HepG2 (cell line): ENCODE measurements at regions not wholly inside any gene's neighbourhood (a gene's known extent, or its start where the extent isn't known, plus 50 kb on each side); places are given as distances from the start of the nearest gene placed in this dataset.

Experiments used
- ATAC-seq: fragments of 200-7000 bp; cut with Tn5 transposase; 3 replicates; pipeline ENCODE4 v1.9.1; 2020; ENCODE audit warnings: mild to moderate bottlenecking, moderate library complexity
- BruUV-seq: library from RNA; stranded (reverse); fragments of 400-500 nt; replicated peaks from 2 replicates; lab custom pipeline; 2021; lab: Mats Ljungman, UMichigan
- CTCF ChIA-PET: fragments of 300-600 bp; formaldehyde crosslinking; extraction: SDS; loops from one replicate; lab custom pipeline; 2021; ENCODE audit warnings: low total read pairs, inconsistent platforms, low intra/inter-chr PET ratio; lab: Yijun Ruan, JAX
- POLR2A ChIA-PET: fragments of 350-600 bp; sonication (Branson Sonifier 250); formaldehyde crosslinking; loops from one replicate; lab custom pipeline; 2020; ENCODE audit warnings: antibody characterized with exemption, inconsistent platforms; lab: Yijun Ruan, JAX
- DNase-seq: peaks from one replicate; pipeline ENCODE4 v3.0.0-alpha.2; 2015; ENCODE audit warnings: low spot score
- FAIRE-seq: peaks from 3 replicates; lab custom pipeline; 2011; peaks lifted over from hg19 to GRCh38; lab: Jason Lieb, UNC
- H2AFZ ChIP-seq: one replicate; pipeline ENCODE4 v1.6.1; 2011; ENCODE audit warnings: low read length, inconsistent platforms
- H3K27ac ChIP-seq: fragments of 300-600 bp; 3 replicates; pipeline ENCODE4 v1.8.0; 2011; ENCODE audit warnings: mixed run types, mild to moderate bottlenecking, mixed read lengths, low read length, inconsistent platforms; ENCODE audit not compliant: insufficient read depth; ENCODE audit errors: extremely low read length
- H3K27me3 ChIP-seq, 2 experiments: fragments of 200-600 bp in 1 of 2; 2 replicates in 1 of 2; 3 replicates in 1 of 2; pipeline versions ENCODE4 v1.6.0 to v1.8.0; 2011; ENCODE audit warnings: low read length in 2 of 2, mild to moderate bottlenecking in 2 of 2, moderate library complexity in 2 of 2, inconsistent platforms in 1 of 2; ENCODE audit not compliant: insufficient read depth in 2 of 2, control insufficient read depth in 1 of 2
- H3K36me3 ChIP-seq, 2 experiments: fragments of 200-600 bp in 1 of 2; replicated peaks in 1 of 2; 2 replicates in 1 of 2; 3 replicates in 1 of 2; pipeline versions ENCODE4 v1.5.1 to v1.8.0; 2011; ENCODE audit warnings: low read length in 2 of 2, inconsistent platforms in 1 of 2; ENCODE audit not compliant: insufficient read depth in 2 of 2, control insufficient read depth in 1 of 2
- H3K4me1 ChIP-seq: 2 replicates; pipeline ENCODE4 v1.5.1; 2012; ENCODE audit warnings: low read length, inconsistent platforms; ENCODE audit not compliant: insufficient read depth
- H3K4me2 ChIP-seq: 2 replicates; pipeline ENCODE4 v1.6.0; 2011; ENCODE audit warnings: low read depth, low read length, inconsistent platforms
- H3K4me3 ChIP-seq, 3 experiments: fragments of 200-600 bp in 1 of 3; sonication (generic), shearing (Covaris generic) in 1 of 3; replicated peaks in 1 of 3; 2 replicates each; pipeline ENCODE4 v1.5.1; 2011 to 2016; ENCODE audit warnings: low read length in 3 of 3, inconsistent platforms in 2 of 3, low read depth in 2 of 3, mild to moderate bottlenecking in 2 of 3, control low read depth in 1 of 3, mixed read lengths in 1 of 3; ENCODE audit not compliant: insufficient read depth in 1 of 3
- H3K79me2 ChIP-seq: one replicate; pipeline ENCODE4 v1.6.1; 2011; ENCODE audit warnings: low read length, inconsistent platforms; ENCODE audit not compliant: insufficient read depth
- H3K9ac ChIP-seq: 2 replicates; pipeline ENCODE4 v1.6.0; 2011; ENCODE audit warnings: mild to moderate bottlenecking, low read depth, low read length, inconsistent platforms; ENCODE audit not compliant: insufficient read depth
- H3K9me3 ChIP-seq: 2 replicates; pipeline ENCODE4 v1.5.1; 2012; ENCODE audit warnings: mild to moderate bottlenecking, low read length
- H4K20me1 ChIP-seq: 2 replicates; pipeline ENCODE4 v1.6.0; 2011; ENCODE audit warnings: inconsistent platforms, mild to moderate bottlenecking, low read length, moderate library complexity; ENCODE audit not compliant: insufficient read depth
- CSRNP2 ChIP-seq: sonication (generic); formaldehyde crosslinking; conservative IDR thresholded peaks from 2 replicates; pipeline ENCODE4 v1.8.0; 2022; ENCODE audit warnings: low read depth, missing genetic modification reagents
- JARID2 ChIP-seq: sonication (generic); formaldehyde crosslinking; IDR thresholded peaks from 2 replicates; pipeline ENCODE4 v1.8.1; 2023; ENCODE audit warnings: missing genetic modification reagents, inconsistent platforms; ENCODE audit not compliant: insufficient replicate concordance
- SPEN ChIP-seq: sonication (generic); formaldehyde crosslinking; IDR thresholded peaks from 2 replicates; pipeline ENCODE4 v1.5.1; 2020; ENCODE audit warnings: low read depth, mild to moderate bottlenecking, missing genetic modification reagents
- ZBTB10 ChIP-seq: sonication (generic); formaldehyde crosslinking; IDR thresholded peaks from 2 replicates; pipeline ENCODE4 v1.4.0; 2020; ENCODE audit warnings: missing genetic modification reagents, borderline replicate concordance
- WGBS: methylation state at CpG from one replicate; pipeline ENCODE4 v1.1.6; 2017; ENCODE audit warnings: low lambda C conversion rate; 5-methylcytosine and 5-hydroxymethylcytosine counted together
- in situ Hi-C: cut with HindIII; loops from 2 replicates; pipeline ENCODE4 v1.10.0; 2017; ENCODE audit warnings: low pct_unique_long_range_greater_than_20kb; ENCODE audit not compliant: extremely low pct_ligation_motif_present
- intact Hi-C: fragments of 100-400 bp; cut with micrococcal nuclease; formaldehyde crosslinking; loops from one replicate; pipeline ENCODE4 v1.10.0; 2022; ENCODE audit not compliant: unreplicated experiment

- ATAC-seq = no peak
- in situ Hi-C loops = no loop called here
- Histone ChIP-seq H3K79me2 (no peaks in the 10 kb centered on the region), H3K4me3 (no peak overlapping the region), H3K27ac (no peak overlapping the region), H3K9me3 (peaks cover 6% of the 10 kb centered on the region; the same call in 1 of the 2 replicates), H3K4me1 (no peaks in the 10 kb centered on the region), H3K9ac (no peak overlapping the region), H2AFZ (no peak overlapping the region), H4K20me1 (no peaks in the 10 kb centered on the region; the same call in 1 of the 2 replicates), H3K4me2 (no peak overlapping the region), H3K36me3 (no peaks in the 10 kb centered on the region), H3K27me3 (no peaks in the 10 kb centered on the region)
- FAIRE-seq = no peak
- no peak for DNase-seq
- ChIA-PET POLR2A (no interaction called here), CTCF (no interaction called here)
- 0% methylated on average over 4 of the region's 4 CpGs for WGBS
- intact Hi-C loops = no loop called here
- TF ChIP-seq CSRNP2 = no peak
- TF ChIP-seq ZBTB10 (CRISPR knock-in tag) = no peak
- TF ChIP-seq SPEN (CRISPR knock-in tag) = no peak
- no peak for TF ChIP-seq JARID2 (CRISPR knock-in tag)
- no TSS peak for BruUV-seq
Measured at GRCh38 chr5:174642816-174643405, 81.5 kb upstream of the MSX2 start.
